ENCODE measurements at regions not wholly inside any gene's neighbourhood (a gene's known extent, or its start where the extent isn't known, plus 50 kb on each side); places are given as distances from the start of the nearest gene placed in this dataset.

- TF ChIP-seq CTCF (IDR thresholded peaks at IDR 0.05), result no peak
- H3K4me1 ChIP-seq, result no peaks in the 10 kb centered on the region
- ATAC-seq (peak in 1 of 2 donors; percentile 51), DNase-seq (no peak)
- H3K36me3 ChIP-seq, result no peaks in the 10 kb centered on the region
- no peak overlapping the region for H3K4me3 ChIP-seq
- no peak overlapping the region for H3K27ac ChIP-seq
- intact Hi-C loops (cut with DNase I), result no loop called here
- no peaks in the 10 kb centered on the region for H3K27me3 ChIP-seq (ENCODE audit: low read depth)
- no peaks in the 10 kb centered on the region for H3K9me3 ChIP-seq
These were observed 340.0 kb upstream of the MEX3C start for GRCh38 chr18:51537487-51537886.

- no peaks in the 10 kb centered on the region for H3K9me3 ChIP-seq
- DNase-seq, result no peak
- TF ChIP-seq CTCF (IDR thresholded peaks at IDR 0.05), result no peak
These were observed 343.1 kb upstream of the MEX3C start for GRCh38 chr18:51540562-51540961.

GRCh38 chr18:51541230-51541629, 343.7 kb upstream of the MEX3C start:
- ATAC-seq (no peak), DNase-seq (no peak)
- intact Hi-C loops (cut with DNase I), result no loop called here
- no peaks in the 10 kb centered on the region for H3K4me1 ChIP-seq
- H3K27ac ChIP-seq, result no peak overlapping the region
- H3K36me3 ChIP-seq, result no peaks in the 10 kb centered on the region
- TF ChIP-seq CTCF (IDR thresholded peaks at IDR 0.05), result no peak
- no peaks in the 10 kb centered on the region for H3K27me3 ChIP-seq (ENCODE audit: low read depth)
- no peaks in the 10 kb centered on the region for H3K9me3 ChIP-seq
- H3K4me3 ChIP-seq, result no peak overlapping the region

More at GRCh38 chr18:51540562-51540961, 343.1 kb upstream of the MEX3C start:
- no peak overlapping the region for H3K4me3 ChIP-seq
- intact Hi-C loops (cut with DNase I), result no loop called here
- H3K4me1 ChIP-seq, result no peaks in the 10 kb centered on the region
- no peak overlapping the region for H3K27ac ChIP-seq
- H3K27me3 ChIP-seq (ENCODE audit: low read depth), result no peaks in the 10 kb centered on the region
- no peaks in the 10 kb centered on the region for H3K36me3 ChIP-seq
- ATAC-seq, result no peak

DNA sequence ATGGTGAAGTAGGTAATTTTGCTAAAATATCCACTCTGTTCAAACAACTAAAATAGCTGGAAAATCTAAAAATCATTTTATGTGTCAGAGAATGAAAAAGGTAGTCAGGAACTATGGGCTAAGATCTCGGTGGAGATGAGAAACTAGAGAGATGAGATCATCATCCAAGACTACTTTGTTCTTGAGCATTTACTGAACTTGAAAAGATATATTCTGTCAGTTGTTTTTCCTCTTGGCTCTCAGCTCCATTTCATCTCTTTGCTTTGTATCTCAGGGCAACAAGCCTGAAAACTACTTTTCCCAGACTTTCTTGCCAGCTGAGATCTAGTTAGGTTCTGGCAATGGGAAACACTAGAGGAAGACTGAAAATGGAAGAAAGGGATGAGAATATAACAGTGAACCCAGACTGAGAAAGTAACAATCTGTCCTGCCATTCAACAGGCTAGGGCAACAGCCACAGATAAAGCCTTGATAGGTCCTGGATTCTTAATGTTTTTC, 346.2 kb upstream of the MEX3C start:
- no peak overlapping the region for H3K4me3 ChIP-seq
- H3K27ac ChIP-seq, result no peak overlapping the region
- no peaks in the 10 kb centered on the region for H3K36me3 ChIP-seq
- TF ChIP-seq CTCF (IDR thresholded peaks at IDR 0.05), result no peak
- H3K9me3 ChIP-seq, result no peaks in the 10 kb centered on the region
- no peaks in the 10 kb centered on the region for H3K27me3 ChIP-seq (ENCODE audit: low read depth)
- intact Hi-C loops (cut with DNase I), result no loop called here
- ATAC-seq (no peak), DNase-seq (no peak)
- H3K4me1 ChIP-seq, result no peaks in the 10 kb centered on the region

GRCh38 chr18:51545446-51545845, 348.0 kb upstream of the MEX3C start:
- no peak overlapping the region for H3K4me3 ChIP-seq
- no peak for ATAC-seq

More at GRCh38 chr18:51545446-51545845, 348.0 kb upstream of the MEX3C start:
- no peaks in the 10 kb centered on the region for H3K4me1 ChIP-seq
- DNase-seq, result no peak
- intact Hi-C loops (cut with DNase I), result no loop called here
- no peaks in the 10 kb centered on the region for H3K36me3 ChIP-seq
- no peaks in the 10 kb centered on the region for H3K27me3 ChIP-seq (ENCODE audit: low read depth)
- no peaks in the 10 kb centered on the region for H3K9me3 ChIP-seq
- no peak for TF ChIP-seq CTCF (IDR thresholded peaks at IDR 0.05)
- H3K27ac ChIP-seq, result no peak overlapping the region

All from lower lobe of right lung (tissue), 2 donors.